ENCODE measurements at regions not wholly inside any gene's neighbourhood (a gene's known extent, or its start where the extent isn't known, plus 50 kb on each side); places are given as distances from the start of the nearest gene placed in this dataset.

DNA sequence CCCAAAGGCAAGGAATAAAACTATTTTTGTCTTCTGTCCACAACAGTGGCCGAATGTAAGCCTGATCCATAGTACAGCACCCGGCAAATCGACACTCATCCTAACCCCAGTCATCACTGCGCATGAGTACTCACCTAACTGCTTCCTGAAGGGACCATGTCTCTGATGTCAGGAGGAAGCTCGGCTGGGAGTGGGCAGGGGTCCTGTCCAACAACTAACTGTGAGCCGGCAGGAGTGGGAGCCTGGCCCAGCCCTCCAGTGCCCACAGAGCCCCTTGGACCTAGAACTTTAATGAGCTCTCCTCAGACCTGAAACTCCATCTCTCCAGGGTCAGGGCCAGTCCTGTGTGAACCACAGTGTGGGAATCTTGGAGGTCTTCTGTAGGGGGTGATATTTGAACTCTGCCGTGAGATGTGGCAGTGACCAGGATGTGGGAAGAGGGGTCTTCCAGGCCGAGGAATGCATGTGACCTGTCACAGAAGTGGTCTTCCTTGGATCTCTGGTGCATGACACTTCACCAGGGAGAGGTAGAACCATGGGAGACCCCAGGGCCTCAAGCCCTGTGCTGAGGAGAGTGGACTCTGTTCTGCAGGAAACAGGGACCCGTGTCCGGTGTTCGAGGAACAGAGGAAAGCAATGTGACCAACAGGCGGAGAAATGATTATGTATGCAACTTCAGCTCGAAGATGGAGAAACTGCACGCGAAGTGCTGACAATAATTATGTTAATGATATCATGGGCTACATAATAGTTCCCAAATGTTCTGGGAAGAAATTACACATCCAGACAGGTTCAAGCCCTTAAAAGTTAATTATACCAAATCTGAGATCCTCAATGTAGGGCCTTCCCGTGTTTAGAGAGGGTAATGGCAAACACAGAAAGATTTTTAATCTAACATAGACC, 240.1 kb upstream of the HDAC4 start:
- no peak for DNase-seq

DNA sequence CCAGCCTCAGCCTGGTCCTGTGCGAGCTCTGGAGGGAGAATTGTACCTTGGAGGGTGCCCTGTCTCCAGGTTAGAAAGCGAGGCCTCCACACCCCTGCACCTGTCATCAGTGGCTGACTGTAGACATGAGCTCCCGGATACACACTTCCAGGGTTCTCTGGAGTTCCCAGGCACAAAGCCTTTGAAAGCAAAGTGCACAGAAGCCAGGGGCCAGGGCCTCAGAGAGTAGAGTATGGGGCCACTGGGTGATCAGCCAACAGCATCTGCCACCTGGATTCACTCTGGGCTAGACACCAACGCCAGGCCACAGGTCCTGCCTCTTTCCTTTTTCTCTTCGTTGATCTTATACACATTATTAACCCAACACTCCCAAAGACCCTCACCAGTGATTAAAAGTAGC, 239.4 kb upstream of the HDAC4 start:
- DNase-seq, result no peak

DNA sequence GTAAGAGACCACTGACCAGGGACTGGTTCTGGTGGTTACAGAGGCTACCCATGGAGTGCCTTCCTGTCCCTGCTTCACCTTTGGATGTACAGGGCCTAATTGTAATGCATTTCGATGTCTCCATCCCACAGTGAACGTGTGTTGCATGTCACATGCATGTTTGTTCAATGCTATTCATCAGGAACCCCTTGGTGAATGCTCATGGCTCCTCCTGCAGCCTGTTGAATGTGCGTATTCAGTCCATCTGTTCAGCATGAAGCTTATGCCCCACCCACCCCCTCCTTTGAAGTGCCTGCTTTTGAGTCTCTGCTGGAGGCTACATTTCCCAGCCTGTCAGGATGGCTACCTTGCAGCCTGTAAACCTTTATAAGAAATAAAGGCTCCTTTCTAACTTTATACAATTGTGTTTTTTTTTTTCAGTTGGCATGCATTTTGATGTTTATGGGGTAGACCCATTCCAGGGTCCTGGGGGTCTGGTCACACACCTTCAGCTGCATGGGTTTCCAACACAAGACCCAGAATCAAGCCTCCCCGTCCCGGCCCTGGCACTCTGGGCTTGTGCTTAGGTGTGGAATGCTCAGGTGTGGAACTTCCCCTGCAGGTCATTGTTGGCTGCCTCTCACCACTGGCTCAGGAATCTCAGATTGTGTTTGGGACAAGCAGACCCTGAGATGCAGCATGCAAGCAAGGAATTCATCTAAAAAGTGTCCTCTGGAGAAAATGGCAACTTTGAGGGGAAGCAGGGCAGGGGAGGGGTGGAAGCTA, 238.8 kb upstream of the HDAC4 start:
- no peak for DNase-seq

DNA sequence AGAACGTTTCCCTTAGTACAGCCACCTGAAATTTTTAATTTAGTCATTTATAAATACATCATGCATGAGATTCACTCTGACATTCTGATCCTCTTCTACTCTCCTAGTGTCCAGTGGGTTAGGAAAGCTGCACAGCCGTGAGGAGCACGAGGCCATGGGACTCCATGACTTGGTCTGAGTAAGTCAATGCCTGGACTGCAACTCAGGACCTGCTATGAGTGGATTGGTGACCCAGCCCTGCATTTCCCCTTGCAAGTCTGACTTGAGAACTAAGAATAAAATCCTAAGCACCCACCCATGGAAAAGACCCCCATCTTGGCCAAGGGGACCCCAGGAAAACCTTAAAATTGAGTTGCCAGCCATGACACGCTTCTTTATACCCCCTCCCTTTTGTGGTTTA, 237.6 kb upstream of the HDAC4 start:
- DNase-seq, result no peak

DNA sequence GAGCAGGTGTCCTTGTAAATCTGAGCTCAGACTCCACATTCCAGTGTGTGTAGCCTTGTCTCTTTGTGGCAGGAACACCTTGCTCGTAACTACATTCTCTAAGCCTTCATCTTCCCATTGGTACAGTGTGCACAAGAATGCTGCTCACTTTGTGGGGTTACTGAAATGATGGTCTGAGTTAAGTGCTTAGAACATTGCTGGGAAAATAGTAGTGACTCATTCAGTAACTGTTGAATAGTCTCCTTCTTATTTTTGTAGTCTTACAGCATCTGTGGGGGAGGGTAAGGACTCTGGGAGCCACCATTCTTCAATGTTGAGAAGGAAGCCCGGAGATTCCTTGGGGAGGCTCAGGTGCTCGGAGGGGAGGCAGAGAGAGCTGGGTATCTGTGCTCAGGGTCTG, 236.0 kb upstream of the HDAC4 start:
- no peak for DNase-seq

DNA sequence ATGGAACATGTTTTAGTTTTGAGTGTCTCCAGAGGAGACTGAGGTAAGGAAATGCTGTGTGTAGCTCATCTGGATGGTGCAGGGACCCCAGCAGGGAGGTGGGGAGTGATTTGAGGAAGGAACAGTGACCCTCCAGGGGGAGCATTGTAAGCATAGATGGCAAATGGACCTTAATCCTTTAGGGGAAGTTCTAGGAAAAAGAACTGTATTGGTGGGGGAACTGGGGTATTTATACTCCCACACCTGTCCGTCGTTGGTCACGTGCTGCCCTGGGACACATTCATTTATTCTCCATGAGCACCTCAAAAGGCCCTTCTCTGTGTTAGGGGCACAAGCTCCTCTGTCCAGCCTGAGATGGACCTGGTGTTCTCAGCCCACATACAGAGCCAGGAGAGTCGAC, 233.9 kb upstream of the HDAC4 start:
- no peak for DNase-seq

DNA sequence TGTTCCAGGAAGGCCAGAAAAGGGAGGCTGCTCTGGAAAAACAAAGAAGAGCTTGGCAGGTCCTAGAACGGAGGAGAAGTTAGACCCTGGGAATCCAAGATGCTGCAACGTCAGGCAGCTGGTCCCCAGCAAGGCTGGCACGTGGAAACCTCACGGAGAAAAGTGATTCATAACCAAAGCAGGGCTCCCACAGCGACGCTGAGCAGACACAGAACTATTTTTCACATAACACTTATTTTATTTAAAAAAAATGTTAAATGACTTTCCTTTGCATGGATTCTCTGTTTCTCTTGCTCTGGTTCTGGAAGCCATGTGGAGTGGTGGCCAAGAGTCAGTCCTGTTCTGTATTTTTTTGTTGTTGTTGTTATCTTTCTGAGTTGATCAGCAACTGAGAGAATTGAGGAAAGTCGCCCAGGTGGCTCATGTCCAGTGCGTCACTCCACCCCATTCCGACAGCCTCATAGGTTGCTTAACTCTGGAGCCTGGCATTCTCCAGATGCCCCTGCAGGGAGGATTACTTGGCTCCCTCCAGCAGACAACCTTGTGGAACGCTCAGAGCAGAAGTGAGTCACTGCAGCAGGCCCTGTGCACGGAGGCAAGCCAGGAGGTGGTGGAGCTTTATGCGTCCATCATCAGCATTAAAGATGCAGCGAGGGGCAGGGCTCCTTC, 229.9 kb upstream of the HDAC4 start:
- DNase-seq, result no peak

DNA sequence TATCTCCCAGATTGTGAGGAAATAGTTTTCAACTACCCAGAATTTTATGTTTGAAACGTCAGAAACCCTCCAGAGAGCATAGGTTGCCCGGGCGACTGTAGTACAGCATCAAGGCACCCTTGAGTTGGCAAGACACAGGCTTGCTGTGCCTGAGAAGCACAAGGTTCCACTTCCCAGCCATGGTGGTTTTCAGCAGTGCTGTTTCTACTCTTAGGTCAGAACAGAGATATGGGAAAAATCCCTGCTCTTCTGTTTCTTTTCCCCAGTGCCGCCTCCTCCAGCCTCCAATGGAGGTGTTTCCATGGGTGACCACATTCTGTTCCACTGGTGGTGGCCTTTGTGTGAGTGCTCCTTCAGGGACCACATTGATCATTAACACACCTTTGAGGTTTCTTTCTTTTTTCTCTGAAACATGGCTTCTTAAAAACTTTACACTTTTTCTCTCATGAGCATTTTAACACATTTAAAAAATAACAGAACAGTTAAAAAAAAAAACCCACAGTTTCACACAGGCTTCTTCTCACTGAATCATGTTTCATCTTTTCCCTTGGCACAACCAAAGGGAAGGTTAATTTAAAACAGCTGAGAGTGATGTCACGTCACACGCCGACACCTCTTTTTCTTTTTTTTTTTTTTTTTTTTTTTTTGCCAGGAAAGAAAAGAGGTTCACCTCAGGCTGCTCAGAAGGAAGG, 229.3 kb upstream of the HDAC4 start:
- DNase-seq, result no peak

DNA sequence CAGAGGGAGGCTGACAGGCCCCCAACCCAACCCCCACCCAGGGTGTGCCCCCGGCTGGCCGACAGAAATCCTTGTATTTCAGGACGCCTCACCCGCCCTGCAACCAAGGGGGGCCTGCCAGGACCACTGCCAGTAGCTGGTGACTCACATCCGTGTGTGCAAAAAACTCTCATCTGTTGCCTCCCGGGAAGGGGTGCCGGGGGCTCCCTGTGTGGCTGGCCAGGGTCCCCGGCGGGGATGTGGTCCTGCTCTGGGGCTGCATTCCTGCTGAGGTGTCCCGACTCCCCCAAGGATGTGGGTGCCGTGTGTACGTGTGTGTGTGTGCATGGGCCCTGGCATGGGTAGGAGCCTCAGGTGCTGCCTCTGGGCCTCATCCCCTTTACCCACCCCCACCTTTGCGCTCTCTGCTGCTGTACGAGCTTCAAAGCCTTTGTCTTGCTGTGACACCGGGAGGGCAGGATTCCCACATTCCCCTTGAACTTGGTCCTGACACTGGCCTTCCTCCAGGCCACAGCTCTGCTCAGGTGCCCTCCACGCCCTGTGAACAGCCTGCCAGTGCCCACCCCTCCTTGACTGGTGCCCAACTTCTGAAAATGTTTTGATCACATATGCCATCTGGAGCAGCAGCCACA, 226.3 kb upstream of the HDAC4 start:
- no peak for DNase-seq

DNA sequence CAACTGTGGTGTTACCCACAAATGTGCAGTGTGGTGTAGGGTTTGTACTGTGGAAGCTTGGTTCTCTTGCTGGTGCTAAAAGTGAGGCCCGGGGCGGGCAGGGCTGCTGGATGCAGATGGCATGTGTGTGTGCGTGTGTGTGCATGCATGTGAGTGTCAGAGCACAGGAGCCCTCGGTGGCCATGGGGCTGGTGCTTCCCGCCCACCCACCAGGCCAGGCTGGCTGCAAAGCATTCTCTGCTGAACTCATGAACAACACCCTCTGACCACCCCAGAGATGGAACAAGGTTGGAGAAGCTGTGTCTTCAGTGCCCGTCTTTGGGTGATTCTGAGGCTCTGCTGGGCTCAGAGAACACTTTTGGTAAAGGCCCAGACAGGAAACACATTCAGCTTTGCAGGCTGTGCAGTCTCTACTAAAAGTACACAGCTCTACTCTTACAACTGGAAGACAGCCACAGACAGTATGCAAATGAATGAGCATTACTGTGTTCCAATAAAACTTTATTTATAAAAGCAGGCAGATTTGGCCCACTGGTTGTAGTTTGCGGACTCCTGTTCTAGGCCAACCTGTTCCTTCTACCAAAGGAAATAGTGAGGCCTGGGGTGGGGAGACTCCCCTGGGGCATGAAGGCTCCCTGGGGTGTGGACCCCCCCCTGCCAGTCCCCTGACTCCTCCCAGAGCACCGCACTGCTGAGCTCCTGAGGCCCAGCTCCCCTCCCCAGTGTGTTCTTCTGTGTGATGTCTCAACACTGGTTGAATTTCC, 225.3 kb upstream of the HDAC4 start:
- DNase-seq, result no peak

DNA sequence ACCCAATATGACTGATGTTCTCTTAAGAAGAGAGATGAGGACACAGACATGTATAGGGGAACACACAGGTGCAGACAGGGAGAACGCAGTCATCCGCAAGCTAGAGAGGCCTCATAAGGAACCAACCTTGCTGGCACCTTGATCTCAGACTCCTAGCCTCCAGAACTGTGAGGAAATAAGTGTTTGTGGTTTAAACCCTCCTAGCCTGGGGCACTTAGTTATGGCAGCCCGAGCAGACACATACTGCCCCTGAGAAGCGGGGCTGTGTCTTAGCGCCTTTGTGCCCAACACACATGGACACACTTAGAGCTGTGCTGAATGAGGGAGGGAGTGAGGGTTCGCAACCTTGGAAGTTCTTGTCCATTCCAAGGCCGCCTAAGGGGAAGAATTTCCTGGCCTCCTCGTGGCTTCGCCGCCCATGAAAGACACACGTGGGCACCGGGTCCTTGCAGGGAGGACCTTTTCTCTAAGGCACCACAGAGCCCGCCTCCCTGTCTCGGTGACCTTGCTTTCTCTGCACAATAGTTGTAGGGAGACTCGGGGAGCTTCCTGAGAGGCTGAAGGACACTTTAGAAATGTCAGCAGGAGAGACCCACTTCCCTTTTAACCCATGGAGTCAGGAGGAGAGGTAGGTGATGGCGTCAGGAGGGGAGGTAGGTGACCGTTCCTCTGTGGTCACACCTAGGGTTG, 224.5 kb upstream of the HDAC4 start:
- DNase-seq, result no peak

DNA sequence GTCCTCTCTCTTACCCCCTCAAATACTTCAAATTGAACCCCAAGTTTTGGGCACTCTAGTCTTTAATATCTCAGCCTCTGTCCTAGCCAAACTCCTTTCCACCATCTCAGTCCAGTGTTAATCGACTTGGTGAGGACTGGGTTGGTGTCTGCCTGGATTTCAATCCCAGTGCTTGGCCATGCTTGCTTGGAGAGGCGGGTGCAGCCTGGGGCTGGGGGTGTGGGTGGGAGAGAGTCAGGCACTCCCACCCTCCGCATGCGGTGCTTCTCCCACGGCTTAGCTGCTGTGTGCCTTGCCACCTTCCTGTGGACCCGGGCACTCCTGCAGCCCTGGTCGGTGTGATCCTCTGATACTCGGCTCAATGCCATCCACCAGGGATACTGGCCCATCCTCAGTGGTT, 220.8 kb upstream of the HDAC4 start:
- DNase-seq, result no peak

DNA sequence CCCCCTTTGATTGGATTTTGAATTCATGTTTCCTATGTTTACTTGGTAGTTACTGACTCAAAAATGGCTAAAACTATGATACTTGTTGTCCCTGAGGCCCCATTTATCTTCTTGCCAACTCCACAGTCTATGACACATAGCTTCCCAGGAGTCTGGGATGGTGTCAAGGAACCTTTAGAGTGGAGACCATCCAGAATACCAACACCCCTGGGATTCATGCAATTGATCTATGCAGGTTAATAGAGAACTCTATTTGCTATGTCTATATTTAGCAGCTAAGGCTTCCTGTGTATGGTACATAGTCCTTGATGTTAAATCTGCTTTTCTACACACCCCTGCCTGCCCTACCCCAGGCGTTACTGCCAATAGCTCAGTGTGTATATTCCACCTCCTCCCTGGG, 218.5 kb upstream of the HDAC4 start:
- DNase-seq, result no peak

DNA sequence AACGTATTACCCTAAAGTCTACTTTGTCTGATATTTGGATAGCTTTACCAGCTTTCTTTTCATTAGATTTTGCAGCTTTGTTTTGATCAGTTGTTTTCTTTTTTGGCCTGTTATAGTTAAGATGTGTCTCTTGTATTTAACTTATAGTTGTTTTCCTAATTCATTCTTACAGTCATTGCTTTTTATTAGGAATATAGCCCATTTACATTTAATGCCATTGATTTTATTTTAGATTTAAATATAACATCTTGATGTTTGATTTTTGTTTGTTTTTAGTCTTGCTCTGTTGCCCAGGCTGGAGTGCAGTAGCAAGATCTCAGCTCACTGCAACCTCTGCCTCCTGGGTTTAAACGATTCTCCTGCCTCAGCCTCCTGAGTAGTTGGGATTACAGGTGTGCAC, 215.9 kb upstream of the HDAC4 start:
- DNase-seq, result no peak

DNA sequence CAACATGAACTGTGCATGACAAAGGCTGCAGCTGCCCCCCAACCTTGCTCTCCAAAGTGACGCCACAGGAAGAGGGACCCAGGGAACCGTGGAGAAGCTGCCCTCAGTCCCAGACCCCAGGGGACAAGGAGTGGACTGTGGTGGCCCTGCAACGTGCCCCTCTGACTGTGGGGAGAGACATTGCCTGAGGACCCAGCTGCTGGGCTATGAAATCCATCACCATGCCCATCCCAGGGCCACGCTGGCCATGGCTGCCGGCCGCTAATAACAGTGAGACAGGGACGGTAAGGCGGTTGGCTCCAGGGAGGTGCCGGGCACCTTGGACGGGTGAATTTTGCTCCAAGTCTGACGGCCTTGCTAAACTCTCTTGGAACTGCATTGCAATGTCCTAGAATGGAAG, 211.3 kb upstream of the HDAC4 start:
- DNase-seq, result no peak

DNA sequence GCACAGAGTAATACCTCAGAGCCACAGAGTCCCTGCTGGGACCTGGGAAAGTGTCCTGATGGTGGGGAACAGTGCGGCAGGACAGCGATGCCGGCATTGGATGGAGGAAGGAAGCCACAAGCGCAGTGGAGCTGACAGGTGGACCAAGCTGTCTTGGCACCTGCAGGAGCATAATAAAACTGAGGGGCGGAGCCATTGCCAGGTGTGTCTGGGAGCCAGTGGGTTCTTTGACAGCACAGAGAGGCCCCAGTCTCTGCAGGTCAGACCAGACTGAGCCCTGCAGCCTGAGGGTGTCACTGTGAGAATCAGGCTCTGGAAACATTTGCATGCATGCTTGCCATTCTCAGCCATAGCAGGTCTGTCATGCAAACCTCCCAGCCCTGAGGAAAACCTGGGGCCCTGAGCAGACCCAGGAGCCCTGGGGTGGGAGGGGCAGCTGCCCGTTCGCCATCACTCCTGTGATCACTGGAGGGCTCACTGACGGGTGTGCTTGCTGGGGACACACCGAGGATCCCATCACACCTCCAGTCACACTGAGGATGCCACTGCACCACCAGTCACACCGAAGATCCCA, 210.5 kb upstream of the HDAC4 start:
- no peak for DNase-seq

DNA sequence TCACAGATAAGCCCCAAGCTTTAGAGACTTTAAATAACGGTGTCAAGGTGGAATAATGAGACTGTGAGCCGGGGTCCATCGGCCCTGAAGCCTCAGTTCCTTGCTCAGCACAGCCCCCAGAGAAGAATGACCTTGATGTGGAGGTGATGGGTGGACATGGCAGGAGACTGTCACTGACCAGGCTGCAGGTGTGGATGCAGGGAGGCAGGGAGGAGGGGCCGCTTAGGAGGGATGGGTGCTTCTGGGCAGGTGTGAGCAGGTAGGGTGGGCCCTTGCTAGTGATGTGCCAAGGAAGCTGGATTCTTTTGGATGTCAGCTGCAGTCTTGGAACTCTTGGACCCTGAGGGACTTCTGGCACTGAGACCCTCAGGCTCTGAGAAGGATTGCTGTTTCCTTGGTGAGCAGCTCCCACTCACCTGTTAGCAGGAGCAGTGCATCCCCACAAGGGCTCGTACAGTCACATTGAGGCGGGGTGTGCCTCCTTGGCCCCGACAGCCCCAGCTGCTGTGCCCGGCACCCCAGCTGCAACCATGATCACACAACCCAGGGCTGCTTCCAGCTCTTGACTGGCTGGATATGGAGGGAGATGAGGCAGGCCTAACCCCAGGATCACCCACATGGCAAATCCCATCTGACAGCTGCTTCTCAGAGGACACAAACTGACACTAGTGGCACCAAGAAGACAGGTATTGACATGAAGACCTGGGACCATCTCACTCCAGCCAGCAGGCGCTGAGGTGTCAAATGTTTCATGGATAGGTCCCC, 209.8 kb upstream of the HDAC4 start:
- no peak for DNase-seq

DNA sequence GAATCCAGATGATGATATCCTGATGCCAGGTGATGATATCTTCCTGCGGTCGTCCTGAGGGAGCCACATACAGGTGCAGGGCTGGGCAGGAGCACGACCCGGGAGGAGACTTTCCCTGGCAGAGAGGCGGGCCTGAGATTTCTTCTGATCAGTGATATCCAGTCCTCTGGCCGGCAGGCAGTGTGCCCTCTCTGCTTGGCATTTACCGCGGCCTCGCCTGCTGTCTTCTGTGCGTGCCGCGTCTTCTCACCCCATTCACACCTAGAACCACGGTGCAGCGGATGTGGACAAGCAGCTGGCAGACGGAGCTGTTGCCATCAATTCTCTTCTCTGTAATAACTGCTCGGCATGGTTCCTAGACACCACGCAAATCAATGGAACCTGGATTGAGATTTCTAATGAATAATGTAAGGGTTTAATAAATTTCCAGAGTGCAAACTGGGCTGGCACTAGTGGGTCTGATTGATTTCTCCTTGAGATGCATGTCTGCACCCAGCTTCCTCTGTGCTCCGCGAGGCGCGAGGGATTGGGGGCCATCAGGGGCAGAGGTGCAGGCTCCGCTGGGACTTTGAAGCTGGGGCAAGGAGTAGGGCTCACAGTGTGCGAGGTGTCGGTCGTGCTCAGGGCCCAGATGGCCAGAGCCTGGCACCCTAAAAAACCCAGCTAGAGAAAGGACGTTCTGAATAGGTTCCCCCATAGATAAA, 208.9 kb upstream of the HDAC4 start:
- DNase-seq, result no peak

DNA sequence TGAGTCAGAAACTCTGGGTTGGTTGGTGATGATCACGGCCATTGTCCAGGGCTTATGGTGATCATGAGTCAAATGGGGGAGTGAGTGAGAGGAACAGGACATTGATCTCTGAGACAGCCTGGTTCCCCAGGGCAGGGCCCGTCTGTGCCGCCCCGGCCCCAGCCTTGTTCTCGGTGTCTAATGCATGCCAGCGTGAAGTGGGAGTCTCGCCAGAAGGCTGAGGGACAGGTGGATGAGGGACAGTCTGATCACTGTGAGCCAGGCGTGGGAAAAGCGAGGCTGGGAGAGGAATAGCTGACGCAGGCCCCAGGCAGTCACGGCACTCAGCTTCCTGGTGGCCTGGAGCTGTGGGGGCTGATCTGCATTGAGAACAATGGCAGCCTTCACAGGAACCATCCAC, 208.3 kb upstream of the HDAC4 start:
- DNase-seq, result no peak

Data from NCI-H748 treated with DMSO at 0.1 percent for 48 hours (cell line).